ENCODE measurements at regions not wholly inside any gene's neighbourhood (a gene's known extent, or its start where the extent isn't known, plus 50 kb on each side); places are given as distances from the start of the nearest gene placed in this dataset.
"Not testable (repeated sequence)": the region's sequence is repeated elsewhere in the genome, so short reads cannot be mapped to it uniquely, and the experiment has no call there.

DNA sequence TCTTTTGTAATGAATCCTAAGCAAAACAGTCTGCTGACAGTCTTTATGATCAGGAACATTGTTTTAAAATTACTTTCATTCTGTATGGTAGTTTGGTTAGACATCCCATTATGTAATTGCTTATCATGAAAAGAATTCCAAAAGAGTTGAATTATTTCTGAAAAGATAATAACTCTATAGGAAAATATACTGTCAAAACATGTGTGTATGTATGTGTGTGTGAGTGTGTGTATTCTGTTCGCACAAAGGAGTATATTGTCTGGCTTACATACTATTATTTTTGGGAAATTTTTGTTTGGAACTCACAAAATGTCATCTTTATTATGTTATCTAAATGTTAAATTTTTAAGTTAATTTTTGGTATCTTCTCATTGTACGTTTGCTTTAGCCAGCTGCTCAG is 1075.9 kb downstream of the ZPLD1 start:
- H3K4me3 ChIP-seq (ENCODE audit: low read length), result no peak overlapping the region
- H3K36me3 ChIP-seq (ENCODE audit: control insufficient read depth, insufficient read depth, low read length), result no peaks in the 10 kb centered on the region
- H3K4me1 ChIP-seq (ENCODE audit: control insufficient read depth, insufficient read depth, low read length), result no peaks in the 10 kb centered on the region
- no peak overlapping the region for H3K27ac ChIP-seq (ENCODE audit: low read length)
- H3K27me3 ChIP-seq (ENCODE audit: control insufficient read depth, insufficient read depth, low read length), result no peaks in the 10 kb centered on the region
- 20% methylated on average over 1 of the region's 2 CpGs for WGBS (ENCODE audit: insufficient coverage, low lambda C conversion rate)
- no peaks in the 10 kb centered on the region for H3K9me3 ChIP-seq (ENCODE audit: control insufficient read depth, low read depth, low read length)
- no peak for DNase-seq

DNA sequence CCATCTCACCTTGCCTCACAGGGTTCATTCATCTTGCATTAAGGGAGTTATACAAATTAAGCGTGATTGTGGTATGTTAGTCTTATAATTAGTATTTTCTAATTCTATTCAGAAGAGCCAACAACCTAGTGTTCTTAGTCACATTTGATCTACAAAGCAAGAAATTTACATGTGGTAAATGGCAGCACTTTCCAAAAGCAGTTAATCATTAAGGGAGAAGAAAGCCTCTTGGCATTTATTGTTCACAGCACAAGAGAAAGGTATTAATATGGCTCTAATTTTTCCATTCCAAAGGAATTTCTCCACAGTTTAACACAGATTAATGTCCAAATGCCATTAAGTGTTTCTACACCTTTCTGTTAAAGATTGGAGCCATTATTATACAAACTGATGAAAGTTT is 1077.1 kb downstream of the ZPLD1 start:
- H3K27ac ChIP-seq (ENCODE audit: low read length), result no peak overlapping the region
- H3K4me1 ChIP-seq (ENCODE audit: control insufficient read depth, insufficient read depth, low read length), result no peaks in the 10 kb centered on the region
- DNase-seq, result peak in 1 of 2 donors; percentile 15
- H3K27me3 ChIP-seq (ENCODE audit: control insufficient read depth, insufficient read depth, low read length), result no peaks in the 10 kb centered on the region
- WGBS (ENCODE audit: insufficient coverage, low lambda C conversion rate), result no CpG with 5 or more reads among the region's 1 CpG
- H3K36me3 ChIP-seq (ENCODE audit: control insufficient read depth, insufficient read depth, low read length), result no peaks in the 10 kb centered on the region
- no peaks in the 10 kb centered on the region for H3K9me3 ChIP-seq (ENCODE audit: control insufficient read depth, low read depth, low read length)
- no peak overlapping the region for H3K4me3 ChIP-seq (ENCODE audit: low read length)

DNA sequence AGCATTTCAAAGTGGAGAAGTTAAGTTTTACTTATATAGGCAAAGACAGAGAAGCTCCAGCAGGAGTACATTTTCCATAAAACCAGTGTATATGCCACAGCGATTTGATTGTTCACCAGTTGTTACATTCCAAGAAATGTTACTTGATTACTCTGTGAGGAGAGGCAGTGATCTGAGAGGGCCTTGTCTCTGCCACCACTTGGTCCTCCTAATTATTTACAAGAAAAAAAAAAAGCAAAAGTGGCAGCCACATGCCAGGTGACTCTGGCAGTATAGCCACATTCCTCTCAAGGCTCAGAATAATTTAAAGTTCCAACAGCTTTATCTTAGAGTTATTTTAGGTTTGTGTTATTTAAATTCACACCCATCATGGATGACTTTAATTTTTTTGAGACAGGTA is 1077.8 kb downstream of the ZPLD1 start:
- WGBS (ENCODE audit: insufficient coverage, low lambda C conversion rate), result 80% methylated on average over 1 of the region's 1 CpG
- Histone ChIP-seq H3K27me3 (ENCODE audit: control insufficient read depth, insufficient read depth, low read length) (no peaks in the 10 kb centered on the region), H3K9me3 (ENCODE audit: control insufficient read depth, low read depth, low read length) (no peaks in the 10 kb centered on the region), H3K4me1 (ENCODE audit: control insufficient read depth, insufficient read depth, low read length) (no peaks in the 10 kb centered on the region), H3K4me3 (ENCODE audit: low read length) (no peak overlapping the region), H3K27ac (ENCODE audit: low read length) (no peak overlapping the region), H3K36me3 (ENCODE audit: control insufficient read depth, insufficient read depth, low read length) (no peaks in the 10 kb centered on the region)
- DNase-seq, result no peak

DNA sequence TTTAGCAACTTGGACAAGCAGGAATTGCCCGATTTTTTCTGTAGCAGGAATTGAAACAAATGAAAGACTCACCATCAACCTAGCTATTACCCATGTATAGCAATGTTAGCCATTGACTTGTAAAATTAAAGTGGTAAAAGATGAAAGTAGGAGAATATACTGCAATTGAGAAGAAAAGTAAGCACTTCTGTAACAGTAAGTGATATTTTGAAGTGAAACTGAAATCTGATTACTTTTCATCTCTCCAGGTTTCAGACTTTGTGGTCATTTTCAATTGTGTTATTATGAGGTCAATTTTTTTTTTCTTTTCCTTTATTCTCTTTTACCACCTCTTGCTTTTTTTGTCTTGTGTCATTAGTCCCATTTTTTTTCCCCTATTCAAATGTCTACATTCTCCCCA is 1078.2 kb downstream of the ZPLD1 start:
- no peak overlapping the region for H3K4me3 ChIP-seq (ENCODE audit: low read length)
- H3K36me3 ChIP-seq (ENCODE audit: control insufficient read depth, insufficient read depth, low read length), result no peaks in the 10 kb centered on the region
- no peak overlapping the region for H3K27ac ChIP-seq (ENCODE audit: low read length)
- H3K27me3 ChIP-seq (ENCODE audit: control insufficient read depth, insufficient read depth, low read length), result no peaks in the 10 kb centered on the region
- H3K4me1 ChIP-seq (ENCODE audit: control insufficient read depth, insufficient read depth, low read length), result no peaks in the 10 kb centered on the region
- no peaks in the 10 kb centered on the region for H3K9me3 ChIP-seq (ENCODE audit: control insufficient read depth, low read depth, low read length)
- no CpG with 5 or more reads among the region's 1 CpG for WGBS (ENCODE audit: insufficient coverage, low lambda C conversion rate)
- DNase-seq, result no peak

DNA sequence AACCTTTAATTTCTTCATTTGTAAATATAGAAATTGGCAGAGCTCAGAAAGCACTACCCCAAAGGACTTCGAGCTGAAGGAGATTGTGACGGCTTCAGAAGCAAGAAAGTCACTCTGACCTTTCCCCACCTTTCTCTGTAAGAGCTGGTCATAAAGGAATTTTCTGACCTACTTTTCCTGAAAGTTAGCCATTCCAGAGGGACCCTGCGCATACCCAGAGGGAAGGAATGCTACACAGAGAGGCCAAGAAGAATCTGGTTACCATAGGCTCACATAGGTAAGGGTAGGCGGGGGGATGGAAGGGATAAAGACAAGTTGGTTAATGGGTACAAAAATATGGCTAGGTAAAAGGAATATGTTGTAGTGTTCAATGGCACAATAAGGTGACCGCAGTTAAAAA is 1080.3 kb downstream of the ZPLD1 start:
- 60% methylated on average over 4 of the region's 5 CpGs for WGBS (ENCODE audit: insufficient coverage, low lambda C conversion rate)
- H3K4me1 ChIP-seq (ENCODE audit: control insufficient read depth, insufficient read depth, low read length), result no peaks in the 10 kb centered on the region
- no peaks in the 10 kb centered on the region for H3K9me3 ChIP-seq (ENCODE audit: control insufficient read depth, low read depth, low read length)
- no peak overlapping the region for H3K4me3 ChIP-seq (ENCODE audit: low read length)
- no peak overlapping the region for H3K27ac ChIP-seq (ENCODE audit: low read length)
- no peak for DNase-seq
- H3K27me3 ChIP-seq (ENCODE audit: control insufficient read depth, insufficient read depth, low read length), result no peaks in the 10 kb centered on the region
- H3K36me3 ChIP-seq (ENCODE audit: control insufficient read depth, insufficient read depth, low read length), result no peaks in the 10 kb centered on the region

DNA sequence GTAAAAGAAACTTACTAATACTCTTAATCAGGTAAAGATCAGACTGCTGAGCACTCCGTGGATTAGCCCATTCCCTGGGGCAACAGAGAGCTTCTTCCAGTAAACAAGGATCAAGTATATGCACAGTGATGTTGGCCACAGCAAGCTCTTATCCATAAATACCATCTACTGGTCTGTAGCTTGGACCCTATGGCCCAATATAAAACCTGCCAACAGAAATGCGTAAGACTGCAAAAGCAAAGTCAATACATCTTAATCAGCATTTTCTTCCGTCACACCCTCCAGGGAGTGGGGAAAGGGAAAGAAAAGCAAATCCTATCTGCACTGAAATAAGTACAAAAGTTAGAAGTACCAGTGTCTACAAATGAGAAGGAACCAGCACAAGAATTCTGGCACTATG is 1082.1 kb downstream of the ZPLD1 start:
- Histone ChIP-seq H3K36me3 (ENCODE audit: control insufficient read depth, insufficient read depth, low read length) (no peaks in the 10 kb centered on the region), H3K4me3 (ENCODE audit: low read length) (no peak overlapping the region), H3K27ac (ENCODE audit: low read length) (no peak overlapping the region), H3K4me1 (ENCODE audit: control insufficient read depth, insufficient read depth, low read length) (no peaks in the 10 kb centered on the region), H3K9me3 (ENCODE audit: control insufficient read depth, low read depth, low read length) (peaks cover 3% of the 10 kb centered on the region), H3K27me3 (ENCODE audit: control insufficient read depth, insufficient read depth, low read length) (no peaks in the 10 kb centered on the region)
- no peak for DNase-seq
- WGBS (ENCODE audit: insufficient coverage, low lambda C conversion rate), result no CpG with 5 or more reads among the region's 3 CpGs

DNA sequence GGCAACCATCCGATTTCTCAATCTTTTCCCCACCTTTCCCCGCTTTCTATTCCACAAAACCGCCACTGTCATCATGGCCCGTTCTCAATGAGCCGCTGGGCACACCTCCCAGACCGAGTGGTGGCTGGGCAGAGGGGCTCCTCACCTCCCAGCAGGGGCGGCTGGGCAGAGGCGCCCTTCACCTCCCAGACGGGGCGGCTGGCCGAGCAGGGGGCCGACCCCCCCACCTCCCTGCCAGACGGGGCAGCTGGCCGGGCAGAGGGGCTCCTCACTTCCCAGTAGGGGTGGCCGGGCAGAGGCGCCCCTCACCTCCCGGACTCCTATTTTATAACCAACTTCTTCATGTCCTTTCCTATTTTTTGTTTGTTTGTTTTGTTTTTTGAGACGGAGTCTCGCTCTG is 1096.5 kb downstream of the ZPLD1 start:
- not testable (repeated sequence) for H3K4me1 ChIP-seq (ENCODE audit: control insufficient read depth, insufficient read depth, low read length)

DNA sequence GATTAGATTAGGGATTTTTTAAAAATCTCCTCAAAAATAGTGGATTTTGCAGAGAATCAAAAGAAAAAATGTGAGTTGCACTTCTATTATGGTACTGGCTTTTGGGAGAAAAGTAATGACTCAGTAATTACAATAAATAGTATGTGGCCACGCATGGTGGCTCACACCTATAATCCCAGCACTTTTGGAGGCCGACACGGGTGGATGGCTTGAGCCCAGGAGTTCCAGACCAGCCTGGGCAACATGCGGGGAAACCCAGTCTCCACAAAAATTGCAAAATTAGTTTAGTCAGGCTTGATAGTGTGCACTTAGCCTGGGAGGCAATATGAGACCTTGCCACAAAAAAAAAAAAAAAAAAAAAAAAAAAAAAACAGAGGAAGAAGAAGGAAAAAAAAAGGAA is 1098.2 kb downstream of the ZPLD1 start:
- DNase-seq, result no peak
- Histone ChIP-seq H3K4me1 (ENCODE audit: control insufficient read depth, insufficient read depth, low read length) (no peaks in the 10 kb centered on the region), H3K27ac (ENCODE audit: low read length) (no peak overlapping the region), H3K4me3 (ENCODE audit: low read length) (no peak overlapping the region), H3K9me3 (ENCODE audit: control insufficient read depth, low read depth, low read length) (no peaks in the 10 kb centered on the region), H3K36me3 (ENCODE audit: control insufficient read depth, insufficient read depth, low read length) (no peaks in the 10 kb centered on the region), H3K27me3 (ENCODE audit: control insufficient read depth, insufficient read depth, low read length) (no peaks in the 10 kb centered on the region)
- WGBS (ENCODE audit: insufficient coverage, low lambda C conversion rate), result no CpG with 5 or more reads among the region's 4 CpGs

More for the DNA sequence above, 1096.5 kb downstream of the ZPLD1 start:
- not testable (repeated sequence) for H3K36me3 ChIP-seq (ENCODE audit: control insufficient read depth, insufficient read depth, low read length); H3K27me3 ChIP-seq (ENCODE audit: control insufficient read depth, insufficient read depth, low read length); H3K9me3 ChIP-seq (ENCODE audit: control insufficient read depth, low read depth, low read length); DNase-seq; H3K4me3 ChIP-seq (ENCODE audit: low read length); H3K27ac ChIP-seq (ENCODE audit: low read length)
- 62% methylated on average over 2 of the region's 19 CpGs for WGBS (ENCODE audit: insufficient coverage, low lambda C conversion rate)

DNA sequence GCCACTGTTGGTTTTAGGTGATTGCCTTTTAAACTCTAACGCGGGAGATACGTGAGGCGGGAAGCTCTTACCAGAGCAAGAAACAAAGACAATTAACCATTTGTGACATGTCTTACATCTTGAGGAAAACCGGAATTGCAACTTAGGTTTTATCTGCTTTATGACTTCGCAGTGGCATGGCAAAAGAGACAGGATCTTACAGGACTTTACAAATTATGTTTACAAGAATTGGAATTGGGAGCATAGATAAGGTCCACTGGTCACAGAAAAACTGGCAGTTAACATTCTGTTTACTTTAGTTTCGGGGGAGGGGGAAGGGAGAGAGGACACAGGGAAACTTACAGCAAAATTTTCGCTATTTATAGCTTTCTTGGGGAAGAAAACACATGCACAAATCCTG is 1119.6 kb downstream of the ZPLD1 start:
- Histone ChIP-seq H3K27ac (ENCODE audit: low read length) (no peak overlapping the region), H3K4me3 (ENCODE audit: low read length) (peak overlapping the region; percentile 0), H3K27me3 (ENCODE audit: control insufficient read depth, insufficient read depth, low read length) (no peaks in the 10 kb centered on the region), H3K36me3 (ENCODE audit: control insufficient read depth, insufficient read depth, low read length) (no peaks in the 10 kb centered on the region), H3K9me3 (ENCODE audit: control insufficient read depth, low read depth, low read length) (no peaks in the 10 kb centered on the region), H3K4me1 (ENCODE audit: control insufficient read depth, insufficient read depth, low read length) (no peaks in the 10 kb centered on the region)
- WGBS (ENCODE audit: insufficient coverage, low lambda C conversion rate), result 17% methylated on average over 1 of the region's 8 CpGs
- peak; percentile 5 to 22 for DNase-seq

DNA sequence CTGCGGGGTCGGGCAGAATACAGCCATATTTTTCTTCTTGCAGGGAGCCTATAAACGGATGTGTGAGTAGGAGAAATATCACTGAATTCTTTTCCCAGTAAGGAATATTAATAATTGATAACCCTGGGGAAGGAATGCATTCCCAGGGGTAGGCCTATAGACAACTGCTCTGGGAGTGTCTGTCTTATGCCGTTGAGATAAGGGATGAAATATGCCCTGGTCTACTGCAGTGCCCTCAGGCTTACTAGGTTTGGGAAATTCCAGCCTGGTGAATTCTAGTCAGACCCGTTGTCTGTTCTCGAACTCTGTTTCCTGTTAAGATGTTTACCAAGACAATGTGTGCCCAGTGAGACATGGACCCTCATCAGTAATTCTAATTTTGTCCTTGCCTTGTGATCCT is 1129.3 kb downstream of the ZPLD1 start:
- not testable (repeated sequence) for H3K4me1 ChIP-seq (ENCODE audit: control insufficient read depth, insufficient read depth, low read length); H3K9me3 ChIP-seq (ENCODE audit: control insufficient read depth, low read depth, low read length); H3K4me3 ChIP-seq (ENCODE audit: low read length); H3K36me3 ChIP-seq (ENCODE audit: control insufficient read depth, insufficient read depth, low read length); H3K27me3 ChIP-seq (ENCODE audit: control insufficient read depth, insufficient read depth, low read length); H3K27ac ChIP-seq (ENCODE audit: low read length); DNase-seq
- no CpG with 5 or more reads among the region's 6 CpGs for WGBS (ENCODE audit: insufficient coverage, low lambda C conversion rate)

DNA sequence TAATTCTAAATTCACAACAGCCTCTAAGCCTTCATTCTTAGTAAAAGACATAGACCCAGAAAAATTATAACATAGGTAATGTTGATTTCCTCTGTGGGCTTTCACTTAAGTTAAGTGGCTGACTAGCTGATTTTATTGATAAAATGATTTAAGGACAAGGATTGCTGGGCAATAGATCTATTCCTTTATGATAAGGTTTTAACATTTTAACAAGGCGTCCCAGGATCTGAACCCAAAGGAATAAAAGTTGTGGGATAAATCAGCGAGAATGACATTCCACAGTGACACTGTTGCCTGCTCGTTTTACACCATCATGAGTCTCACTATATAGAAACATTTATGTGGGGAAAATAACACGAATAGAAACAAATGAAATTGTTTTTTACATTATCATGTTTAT is 1151.0 kb downstream of the ZPLD1 start:
- H3K36me3 ChIP-seq (ENCODE audit: control insufficient read depth, insufficient read depth, low read length), result no peaks in the 10 kb centered on the region
- no peak overlapping the region for H3K27ac ChIP-seq (ENCODE audit: low read length)
- H3K4me1 ChIP-seq (ENCODE audit: control insufficient read depth, insufficient read depth, low read length), result no peaks in the 10 kb centered on the region
- 79% methylated on average over 2 of the region's 4 CpGs for WGBS (ENCODE audit: insufficient coverage, low lambda C conversion rate)
- no peaks in the 10 kb centered on the region for H3K27me3 ChIP-seq (ENCODE audit: control insufficient read depth, insufficient read depth, low read length)
- no peaks in the 10 kb centered on the region for H3K9me3 ChIP-seq (ENCODE audit: control insufficient read depth, low read depth, low read length)
- no peak overlapping the region for H3K4me3 ChIP-seq (ENCODE audit: low read length)
- DNase-seq, result no peak
